ENCODE measurements at regions not wholly inside any gene's neighbourhood (a gene's known extent, or its start where the extent isn't known, plus 50 kb on each side); places are given as distances from the start of the nearest gene placed in this dataset.

- DNase-seq (ENCODE audit: low read depth, low spot score): no peak
- H3K4me1 Mint-ChIP-seq: no peaks in the 10 kb centered on the region
- peaks cover 12% of the 10 kb centered on the region for H3K27me3 Mint-ChIP-seq (ENCODE audit: low read depth)
- H3K4me3 Mint-ChIP-seq: no peak overlapping the region
- H3K36me3 Mint-ChIP-seq (ENCODE audit: low read depth): no peaks in the 10 kb centered on the region
- TF ChIP-seq CTCF (conservative IDR thresholded peaks at IDR 0.05): no peak
- no peak overlapping the region for H3K27ac Mint-ChIP-seq (ENCODE audit: unreplicated experiment)
- H3K9me3 Mint-ChIP-seq: no peaks in the 10 kb centered on the region
These were observed 66.2 kb upstream of the PCBD1 start for GRCh38 chr10:70954381-70955176.

GRCh38 chr10:70956029-70956759, 67.8 kb upstream of the PCBD1 start:
- DNase-seq (ENCODE audit: low read depth, low spot score): no peak
- H3K27me3 Mint-ChIP-seq (ENCODE audit: low read depth): peaks cover 12% of the 10 kb centered on the region
- no peak overlapping the region for H3K27ac Mint-ChIP-seq (ENCODE audit: unreplicated experiment)
- no peak overlapping the region for H3K4me3 Mint-ChIP-seq
- H3K4me1 Mint-ChIP-seq: no peaks in the 10 kb centered on the region
- H3K36me3 Mint-ChIP-seq (ENCODE audit: low read depth): no peaks in the 10 kb centered on the region
- TF ChIP-seq CTCF (conservative IDR thresholded peaks at IDR 0.05): no peak
- no peaks in the 10 kb centered on the region for H3K9me3 Mint-ChIP-seq

- no peaks in the 10 kb centered on the region for H3K36me3 Mint-ChIP-seq (ENCODE audit: low read depth)
- H3K27me3 Mint-ChIP-seq (ENCODE audit: low read depth): peaks cover 16% of the 10 kb centered on the region
- no peak for TF ChIP-seq CTCF (conservative IDR thresholded peaks at IDR 0.05)
- H3K9me3 Mint-ChIP-seq: no peaks in the 10 kb centered on the region
- no peak overlapping the region for H3K4me3 Mint-ChIP-seq
- no peak overlapping the region for H3K27ac Mint-ChIP-seq (ENCODE audit: unreplicated experiment)
- no peaks in the 10 kb centered on the region for H3K4me1 Mint-ChIP-seq
- DNase-seq (ENCODE audit: low read depth, low spot score): no peak
These were observed 70.0 kb upstream of the PCBD1 start for GRCh38 chr10:70958396-70958795.

GRCh38 chr10:70960316-70960715, 72.0 kb upstream of the PCBD1 start:
- Mint-ChIP-seq H3K4me1 (no peaks in the 10 kb centered on the region), H3K4me3 (no peak overlapping the region), H3K27ac (ENCODE audit: unreplicated experiment) (no peak overlapping the region), H3K9me3 (no peaks in the 10 kb centered on the region), H3K36me3 (ENCODE audit: low read depth) (no peaks in the 10 kb centered on the region), H3K27me3 (ENCODE audit: low read depth) (peaks cover 16% of the 10 kb centered on the region)
- no peak for TF ChIP-seq CTCF (conservative IDR thresholded peaks at IDR 0.05)
- no peak for DNase-seq (ENCODE audit: low read depth, low spot score)

- H3K27me3 Mint-ChIP-seq (ENCODE audit: low read depth): peaks cover 14% of the 10 kb centered on the region
- H3K4me3 Mint-ChIP-seq: no peak overlapping the region
- no peaks in the 10 kb centered on the region for H3K9me3 Mint-ChIP-seq
- DNase-seq (ENCODE audit: low read depth, low spot score): no peak
- TF ChIP-seq CTCF (conservative IDR thresholded peaks at IDR 0.05): no peak
- H3K4me1 Mint-ChIP-seq: no peaks in the 10 kb centered on the region
- no peak overlapping the region for H3K27ac Mint-ChIP-seq (ENCODE audit: unreplicated experiment)
- no peaks in the 10 kb centered on the region for H3K36me3 Mint-ChIP-seq (ENCODE audit: low read depth)
These were observed 72.6 kb upstream of the PCBD1 start for GRCh38 chr10:70960783-70961570.

All from neural crest cell (in vitro differentiated cells).